ENCODE measurements at regions not wholly inside any gene's neighbourhood (a gene's known extent, or its start where the extent isn't known, plus 50 kb on each side); places are given as distances from the start of the nearest gene placed in this dataset.
A peak's percentile ranks its signal among the peaks of the same experiment; 100 is the strongest.

- DNase-seq (ENCODE audit: low spot score): no peak
Measured at GRCh38 chr6:105492706-105493673, 90.1 kb upstream of the PREP start.

- DNase-seq (ENCODE audit: low spot score): no peak
Measured at GRCh38 chr6:105489216-105489530, 86.3 kb upstream of the PREP start.

- peak; percentile 10 for DNase-seq (ENCODE audit: low spot score)
Measured at GRCh38 chr6:105488516-105489215, 85.8 kb upstream of the PREP start.

DNA sequence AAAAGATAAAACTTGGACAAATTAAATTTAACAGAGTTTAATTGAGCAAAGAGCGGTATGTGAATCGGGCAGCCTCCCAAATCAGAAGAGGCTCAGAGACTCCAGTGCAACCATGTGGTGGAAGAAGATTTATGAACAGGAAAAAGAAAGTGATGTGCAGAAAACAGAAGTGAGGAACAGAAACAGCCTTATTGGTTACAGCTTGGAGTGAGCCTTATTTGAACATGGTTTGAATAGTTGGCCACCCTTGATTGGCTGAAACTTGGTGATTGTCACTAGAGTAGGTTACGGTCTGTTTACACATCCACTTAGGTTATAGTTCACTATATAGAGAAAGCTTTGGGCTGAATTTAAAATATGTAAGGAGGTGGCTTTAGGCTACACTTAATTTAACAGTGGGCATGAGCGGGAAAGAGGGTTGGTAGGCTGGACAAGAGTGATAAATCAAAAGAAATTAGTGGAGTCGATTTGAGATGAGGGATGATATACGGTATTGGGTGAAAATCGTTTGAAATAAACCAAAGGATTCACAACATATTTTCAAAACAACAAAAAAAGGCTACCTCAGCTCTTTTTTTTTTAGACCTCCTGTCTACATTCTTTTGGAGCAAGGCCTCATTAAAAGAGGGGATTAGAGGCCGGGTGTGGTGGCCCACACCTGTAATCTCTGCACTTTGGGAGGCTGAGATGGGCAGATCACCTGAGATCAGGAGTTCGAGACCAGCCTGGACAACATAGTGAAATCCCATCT lies 84.3 kb upstream of the PREP start:
- no peak for DNase-seq (ENCODE audit: low spot score)

GRCh38 chr6:105485456-105485855 lies 82.6 kb upstream of the PREP start:
- no peak for DNase-seq (ENCODE audit: low spot score)

GRCh38 chr6:105484238-105485161 lies 81.6 kb upstream of the PREP start:
- peak; percentile 48 for DNase-seq (ENCODE audit: low spot score)

DNA sequence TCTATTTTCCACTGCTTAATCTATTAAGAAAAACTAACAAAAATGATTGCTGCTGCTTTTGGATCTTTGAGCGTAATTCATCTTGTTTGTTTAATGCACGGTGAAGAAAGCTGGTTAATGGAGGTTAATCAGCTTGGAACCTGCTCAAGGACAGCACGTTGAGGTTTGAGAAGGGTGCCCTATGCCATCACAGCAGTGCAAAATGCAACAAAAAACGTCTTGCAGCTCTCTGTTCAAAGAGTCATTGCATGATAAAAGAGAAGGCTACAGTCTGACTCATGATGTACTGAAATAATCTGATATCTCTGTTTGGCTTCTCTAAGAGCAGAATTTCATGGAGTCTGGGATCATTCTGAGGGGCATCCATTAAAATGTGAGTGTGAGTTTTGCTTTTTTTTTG lies 80.6 kb upstream of the PREP start:
- peak; percentile 45 for DNase-seq (ENCODE audit: low spot score)

GRCh38 chr6:105482921-105483320 lies 80.0 kb upstream of the PREP start:
- DNase-seq (ENCODE audit: low spot score): no peak

DNA sequence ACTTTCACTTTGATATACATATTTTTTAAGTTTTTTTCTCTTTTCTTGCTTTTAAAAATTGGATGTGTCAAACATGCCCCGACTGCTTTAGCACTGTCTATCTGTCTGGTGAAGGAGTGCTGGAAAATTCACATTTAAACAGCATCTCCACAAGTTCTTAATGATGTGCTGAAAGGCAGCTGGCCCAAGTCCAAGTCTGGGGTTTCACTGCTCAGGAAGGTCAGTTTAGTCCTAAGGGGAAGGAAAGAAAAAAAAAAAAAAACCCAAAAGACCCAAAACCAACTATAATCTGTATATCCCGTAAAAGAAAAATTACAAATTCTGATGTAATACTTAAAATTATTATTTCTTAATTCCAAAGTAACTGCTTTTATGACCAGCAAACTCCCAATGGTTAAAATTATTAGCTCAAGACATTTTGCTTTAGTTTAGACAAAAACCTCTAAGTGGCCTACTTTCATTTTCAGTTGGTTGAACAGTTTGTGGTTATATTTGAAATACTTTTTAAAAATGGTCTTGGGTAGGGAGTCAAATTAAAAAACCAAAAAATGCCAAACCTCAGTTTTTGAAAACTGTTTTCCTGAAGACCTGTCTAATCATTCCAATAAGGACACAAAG lies 79.5 kb upstream of the PREP start:
- DNase-seq (ENCODE audit: low spot score): peak; percentile 16

DNA sequence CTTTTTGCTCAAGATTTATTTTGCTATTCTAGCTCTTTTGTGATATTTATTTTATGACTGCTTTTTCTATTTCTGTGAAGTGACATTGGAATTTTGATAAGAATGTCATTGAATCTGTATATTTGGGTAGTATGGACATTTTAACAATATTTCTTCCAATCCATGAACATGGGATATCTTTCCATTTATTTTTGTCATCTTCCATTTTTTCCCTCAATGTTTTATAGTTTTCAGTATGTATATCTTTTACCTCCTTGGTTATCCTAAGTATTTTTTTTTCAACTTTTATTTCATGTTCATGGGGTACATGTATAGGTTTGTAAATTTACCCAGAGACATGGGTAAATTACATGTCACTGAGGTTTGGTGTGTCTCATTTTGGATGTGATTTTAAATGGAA lies 74.1 kb upstream of the PREP start:
- no peak for DNase-seq (ENCODE audit: low spot score)

DNA sequence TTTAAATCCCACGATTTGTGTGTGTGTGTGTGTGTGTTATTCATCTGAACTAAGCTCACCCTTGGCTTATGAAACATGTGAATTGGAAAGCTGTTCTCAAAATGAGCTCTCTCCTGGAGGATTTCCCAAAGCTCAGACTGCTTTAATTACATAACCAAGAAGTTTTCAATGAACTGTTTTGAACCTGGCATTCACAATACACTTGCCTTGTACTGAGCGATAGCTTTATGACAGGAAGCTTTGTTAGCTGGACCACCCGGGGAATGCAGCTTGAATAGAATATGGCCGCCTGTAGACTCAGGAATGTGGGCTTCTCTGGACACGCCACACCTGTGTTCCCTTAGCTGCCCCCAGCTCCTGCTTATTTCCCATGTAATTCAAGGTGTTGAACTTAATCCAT lies 71.4 kb upstream of the PREP start:
- DNase-seq (ENCODE audit: low spot score): peak; percentile 44

DNA sequence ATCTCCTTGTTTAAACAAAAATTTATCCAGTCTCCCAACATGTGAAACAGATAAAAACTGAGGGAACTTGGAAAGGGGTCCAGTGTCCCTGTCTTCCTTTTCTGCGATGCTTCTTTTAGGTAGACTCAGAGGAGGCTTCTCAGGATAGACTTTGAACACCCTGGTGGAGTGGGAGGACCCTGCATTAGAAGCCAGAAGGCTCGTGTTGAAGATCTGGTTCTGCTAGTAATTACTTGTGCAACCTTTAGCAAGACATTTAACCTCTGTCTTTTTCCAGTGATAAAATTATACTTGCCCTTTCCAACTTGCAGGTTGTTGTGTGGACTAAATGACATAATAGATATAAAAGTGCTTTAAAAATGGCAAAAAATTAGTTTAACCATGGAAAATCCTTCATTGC lies 67.1 kb upstream of the PREP start:
- DNase-seq (ENCODE audit: low spot score): no peak

DNA sequence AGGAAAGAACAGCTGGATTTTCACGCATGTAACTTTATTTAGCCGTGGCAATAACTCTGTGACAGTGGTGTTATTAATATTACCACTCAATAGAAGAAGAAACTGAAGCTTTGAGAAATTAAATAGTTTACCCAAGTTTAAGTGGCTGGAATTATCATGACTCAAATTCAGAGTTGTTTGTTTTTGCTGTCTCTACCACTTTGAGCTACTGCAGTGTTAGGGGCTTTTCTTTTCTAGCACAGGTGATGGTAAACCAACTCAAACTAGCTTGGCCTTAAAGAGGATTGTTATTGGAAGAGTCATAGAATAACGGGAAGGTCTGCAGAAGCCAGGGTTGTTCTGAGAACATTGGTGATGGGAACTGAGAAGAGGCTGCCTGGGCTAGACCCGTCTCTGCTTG lies 66.0 kb upstream of the PREP start:
- no peak for DNase-seq (ENCODE audit: low spot score)

DNA sequence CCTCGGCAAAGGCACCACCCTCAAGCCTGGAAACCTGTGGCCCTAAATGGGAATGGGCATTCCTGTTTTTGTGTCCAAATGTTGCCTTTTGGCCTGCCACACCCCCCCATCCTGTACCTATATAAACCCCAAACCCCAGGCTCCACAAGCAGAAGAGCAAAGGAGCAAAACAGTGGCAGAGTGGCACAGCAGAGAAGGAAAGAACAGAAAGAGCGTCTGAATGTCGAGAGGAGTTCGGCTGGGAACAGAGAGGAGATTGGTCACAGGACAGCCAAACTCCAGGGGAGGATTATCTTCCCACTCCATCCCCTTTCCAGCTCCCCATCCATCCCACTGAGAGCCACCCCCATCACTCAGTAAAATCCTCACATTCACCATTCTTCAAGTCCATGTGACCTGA lies 58.0 kb upstream of the PREP start:
- no peak for DNase-seq (ENCODE audit: low spot score)

- peak; percentile 58 for DNase-seq (ENCODE audit: low spot score)
Measured at GRCh38 chr6:105459864-105460263, 57.0 kb upstream of the PREP start.

DNA sequence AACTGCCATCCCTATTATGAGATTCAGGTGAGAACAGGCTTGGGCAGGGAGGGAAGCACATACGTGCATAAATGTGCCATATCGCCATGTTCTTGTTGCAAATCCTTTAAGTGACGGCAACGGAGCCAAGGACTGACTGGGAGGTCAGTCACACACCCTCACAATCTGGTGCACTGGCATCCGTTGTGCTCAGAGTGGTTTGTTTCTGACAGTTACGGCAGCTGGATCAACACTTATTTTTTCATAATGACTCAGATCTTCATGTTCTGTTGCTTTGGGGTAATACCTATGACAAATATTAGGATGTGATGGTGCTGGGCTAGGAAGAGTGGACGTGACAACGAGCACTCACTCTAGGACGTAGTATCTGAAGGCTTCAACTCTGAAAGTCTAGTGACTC lies 56.2 kb upstream of the PREP start:
- no peak for DNase-seq (ENCODE audit: low spot score)

GRCh38 chr6:105458551-105458950 lies 55.7 kb upstream of the PREP start:
- no peak for DNase-seq (ENCODE audit: low spot score)

GRCh38 chr6:105458084-105458483 lies 55.2 kb upstream of the PREP start:
- no peak for DNase-seq (ENCODE audit: low spot score)

GRCh38 chr6:105453968-105454367 lies 51.1 kb upstream of the PREP start:
- DNase-seq (ENCODE audit: low spot score): no peak

GRCh38 chr6:105452924-105453756 lies 50.3 kb upstream of the PREP start:
- DNase-seq (ENCODE audit: low spot score): no peak
